Neural cell (in vitro differentiated cells): ENCODE measurements at regions not wholly inside any gene's neighbourhood (a gene's known extent, or its start where the extent isn't known, plus 50 kb on each side); places are given as distances from the start of the nearest gene placed in this dataset.

ENCODE experiments used
- H2AFZ ChIP-seq: fragments of 200-600, 300-800 bp; sonication (generic), shearing (Covaris generic); 2 replicates; pipeline ENCODE4 v1.6.0; 2014; ENCODE audit warnings: low read depth, mild to moderate bottlenecking, antibody characterized with exemption, low read length, moderate library complexity
- H3F3A ChIP-seq: fragments of 200-600 bp; shearing (Covaris generic); 2 replicates; pipeline ENCODE4 v1.6.1; 2016; ENCODE audit warnings: mild to moderate bottlenecking, moderate library complexity, mixed read lengths, antibody characterized with exemption, low read length; ENCODE audit not compliant: insufficient read depth, poor library complexity, severe bottlenecking
- H3K27ac ChIP-seq: fragments of 200-600, 300-800 bp; sonication (generic), shearing (Covaris generic); 2 replicates; pipeline ENCODE4 v1.5.1; 2014; ENCODE audit warnings: mild to moderate bottlenecking, low read length, moderate library complexity
- H3K27me3 ChIP-seq: fragments of 300-800, 200-600 bp; sonication (generic), shearing (Covaris generic); 2 replicates; pipeline ENCODE4 v1.6.0; 2014; ENCODE audit warnings: mild to moderate bottlenecking, low read depth, low read length, moderate library complexity; ENCODE audit not compliant: insufficient read depth
- H3K36me3 ChIP-seq: fragments of 300-800, 200-600 bp; sonication (generic), shearing (Covaris generic); 2 replicates; pipeline ENCODE4 v1.5.1; 2014; ENCODE audit warnings: mild to moderate bottlenecking, antibody characterized with exemption, low read length, moderate library complexity; ENCODE audit not compliant: insufficient read depth
- H3K4me2 ChIP-seq: fragments of 300-800, 200-600 bp; sonication (generic), shearing (Covaris generic); 2 replicates; pipeline ENCODE4 v1.6.0; 2014; ENCODE audit warnings: mild to moderate bottlenecking, low read length
- H3K4me3 ChIP-seq: fragments of 300-800, 200-600 bp; sonication (generic), shearing (Covaris generic); 2 replicates; pipeline ENCODE4 v1.5.1; 2014; ENCODE audit warnings: mild to moderate bottlenecking, low read length, moderate library complexity
- H3K79me2 ChIP-seq: fragments of 200-600 bp; shearing (Covaris generic); replicated peaks from 2 replicates; pipeline ENCODE4 v1.6.0; 2014; ENCODE audit warnings: mild to moderate bottlenecking, low read length, moderate library complexity; ENCODE audit not compliant: insufficient read depth
- H3K9ac ChIP-seq: fragments of 300-800, 200-600 bp; sonication (generic), shearing (Covaris generic); 2 replicates; pipeline ENCODE4 v1.6.1; 2016; ENCODE audit warnings: mild to moderate bottlenecking, low read length, mixed read lengths
- H3K9me2 ChIP-seq: fragments of 200-600 bp; shearing (Covaris generic); 2 replicates; pipeline ENCODE4 v1.6.1; 2016; ENCODE audit warnings: mild to moderate bottlenecking, low read length, mixed read lengths; ENCODE audit not compliant: insufficient read depth
- H3K9me3 ChIP-seq: fragments of 200-600, 300-800 bp; sonication (generic), shearing (Covaris generic); 2 replicates; pipeline ENCODE4 v1.6.1; 2016; ENCODE audit warnings: mild to moderate bottlenecking, mixed run types, low read length, moderate library complexity, mixed read lengths
- H4K20me1 ChIP-seq: fragments of 200-600 bp; shearing (Covaris generic); 2 replicates; pipeline ENCODE4 v1.6.1; 2016; ENCODE audit warnings: mild to moderate bottlenecking, mixed run types; ENCODE audit not compliant: insufficient read depth
- CTCF ChIP-seq: fragments of 450-650 bp; IDR thresholded peaks from 2 replicates; pipeline ENCODE4 v1.5.1; 2014; ENCODE audit warnings: antibody characterized with exemption, mild to moderate bottlenecking, moderate library complexity; ENCODE audit not compliant: poor library complexity, severe bottlenecking
- EP300 ChIP-seq: fragments of 450-650 bp; conservative IDR thresholded peaks from 2 replicates; pipeline ENCODE4 v1.6.1; 2014; ENCODE audit warnings: antibody characterized with exemption, mild to moderate bottlenecking, moderate library complexity; ENCODE audit not compliant: poor library complexity, severe bottlenecking
- EZH2 ChIP-seq: fragments of 200-600, 300-800 bp; shearing (Covaris generic), sonication (generic); IDR thresholded peaks from 2 replicates; pipeline ENCODE4 v1.6.1; 2014; ENCODE audit warnings: antibody characterized with exemption, low read length, borderline replicate concordance, mild to moderate bottlenecking; ENCODE audit not compliant: insufficient read depth, poor library complexity, severe bottlenecking
- MXI1 ChIP-seq: fragments of 450-650 bp; conservative IDR thresholded peaks from 2 replicates; pipeline ENCODE4 v1.6.1; 2014; ENCODE audit warnings: antibody characterized with exemption, mild to moderate bottlenecking; ENCODE audit not compliant: poor library complexity, severe bottlenecking
- POLR2AphosphoS5 ChIP-seq: IDR thresholded peaks from 2 replicates; pipeline ENCODE4 v1.6.1; 2012
- RAD21 ChIP-seq: fragments of 450-650 bp; conservative IDR thresholded peaks from 2 replicates; pipeline ENCODE4 v1.6.1; 2014; ENCODE audit warnings: antibody characterized with exemption, mild to moderate bottlenecking, moderate library complexity
- REST ChIP-seq: IDR thresholded peaks from 2 replicates; pipeline ENCODE4 v1.6.1; 2012; ENCODE audit warnings: borderline replicate concordance
- SMC3 ChIP-seq: fragments of 450-650 bp; conservative IDR thresholded peaks from 2 replicates; pipeline ENCODE4 v1.6.1; 2014; ENCODE audit warnings: antibody characterized with exemption, mild to moderate bottlenecking, moderate library complexity; ENCODE audit not compliant: poor library complexity
- TAF1 ChIP-seq: IDR thresholded peaks from 2 replicates; pipeline ENCODE4 v1.6.1; 2012; ENCODE audit warnings: low read depth

- no peak overlapping the region for H3K4me3 ChIP-seq
- H3K9me3 ChIP-seq = no peaks in the 10 kb centered on the region
- H2AFZ ChIP-seq = no peak overlapping the region
- no peaks in the 10 kb centered on the region for H3K79me2 ChIP-seq
- no peaks in the 10 kb centered on the region for H3K36me3 ChIP-seq
- no peak overlapping the region for H3K27ac ChIP-seq
- H3F3A ChIP-seq = no peaks in the 10 kb centered on the region
- TF ChIP-seq EZH2 (no peak), EP300 (no peak), MXI1 (no peak), RAD21 (no peak)
- H3K9ac ChIP-seq = no peak overlapping the region
- H3K9me2 ChIP-seq = no peaks in the 10 kb centered on the region
- no peaks in the 10 kb centered on the region for H4K20me1 ChIP-seq
- H3K4me2 ChIP-seq = no peak overlapping the region
- no peaks in the 10 kb centered on the region for H3K27me3 ChIP-seq
These were observed 266.9 kb downstream of the AASDHPPT start for GRCh38 chr11:106344394-106344793.

- H4K20me1 ChIP-seq = no peaks in the 10 kb centered on the region
- H3K9ac ChIP-seq = no peak overlapping the region
- no peaks in the 10 kb centered on the region for H3F3A ChIP-seq
- H2AFZ ChIP-seq = no peak overlapping the region
- no peaks in the 10 kb centered on the region for H3K36me3 ChIP-seq
- H3K27ac ChIP-seq = no peak overlapping the region
- H3K79me2 ChIP-seq = no peaks in the 10 kb centered on the region
- H3K9me2 ChIP-seq = no peaks in the 10 kb centered on the region
- no peak overlapping the region for H3K4me2 ChIP-seq
- H3K27me3 ChIP-seq = no peaks in the 10 kb centered on the region
- H3K9me3 ChIP-seq = no peaks in the 10 kb centered on the region
- H3K4me3 ChIP-seq = no peak overlapping the region
- TF ChIP-seq REST (no peak), EZH2 (no peak), POLR2AphosphoS5 (no peak), SMC3 (no peak), RAD21 (no peak), MXI1 (no peak), EP300 (no peak), TAF1 (no peak)
These were observed 267.5 kb downstream of the AASDHPPT start for GRCh38 chr11:106344966-106345365.

GRCh38 chr11:106353031-106353430 is 275.6 kb downstream of the AASDHPPT start:
- Histone ChIP-seq H3K9me2 (no peaks in the 10 kb centered on the region), H3K9me3 (no peaks in the 10 kb centered on the region), H4K20me1 (no peaks in the 10 kb centered on the region), H3K4me2 (no peak overlapping the region), H3F3A (no peaks in the 10 kb centered on the region), H3K36me3 (no peaks in the 10 kb centered on the region), H3K9ac (no peak overlapping the region), H3K4me3 (no peak overlapping the region), H3K27me3 (no peaks in the 10 kb centered on the region), H3K27ac (no peak overlapping the region), H2AFZ (no peak overlapping the region), H3K79me2 (no peaks in the 10 kb centered on the region)
- no peak for TF ChIP-seq POLR2AphosphoS5
- TF ChIP-seq CTCF = no peak
